Heart right ventricle (tissue), 16 donors: ENCODE measurements at regions not wholly inside any gene's neighbourhood (a gene's known extent, or its start where the extent isn't known, plus 50 kb on each side); places are given as distances from the start of the nearest gene placed in this dataset.

Source experiments
- ATAC-seq, 8 donors: fragments of 200-7000 bp; cut with Tn5 transposase; one replicate each; pipeline ENCODE4 v1.9.1; 2020; ENCODE audit warnings: mild to moderate bottlenecking in 8 of 8, moderate library complexity in 8 of 8, moderate number of reproducible peaks in 1 of 8
- DNase-seq, 2 donors: peaks; one replicate each; pipeline ENCODE4 v3.0.0-alpha.2; 2020
- H3K27ac ChIP-seq, 10 donors: fragments of 200-600 bp; sonication (generic) in 2 of 10; one replicate each; pipeline versions ENCODE4 v1.5.0 to v1.8.0; 2020 to 2022; ENCODE audit warnings: mild to moderate bottlenecking in 3 of 10
- H3K27me3 ChIP-seq, 7 donors: fragments of 200-600 bp; one replicate each; pipeline ENCODE4 v1.8.0; 2021 to 2022; ENCODE audit warnings: mild to moderate bottlenecking in 2 of 7
- H3K36me3 ChIP-seq, 9 donors: fragments of 200-600 bp; sonication (generic) in 1 of 9; one replicate each; pipeline versions ENCODE4 v1.5.0 to v1.8.0; 2020 to 2022; ENCODE audit warnings: mild to moderate bottlenecking in 2 of 9
- H3K4me1 ChIP-seq, 9 donors: fragments of 200-600 bp; sonication (generic) in 1 of 9; one replicate each; pipeline versions ENCODE4 v1.5.0 to v1.8.0; 2020 to 2022; ENCODE audit warnings: mild to moderate bottlenecking in 4 of 9
- H3K4me3 ChIP-seq, 10 donors: fragments of 200-600 bp; sonication (generic) in 2 of 10; one replicate each; pipeline versions ENCODE4 v1.5.0 to v1.8.0; 2020 to 2022; ENCODE audit warnings: mild to moderate bottlenecking in 7 of 10, moderate library complexity in 2 of 10
- H3K9me3 ChIP-seq, 11 donors: fragments of 200-600 bp in 10 of 11; sonication (generic) in 2 of 11; one replicate each; pipeline versions ENCODE4 v1.5.0 to v1.8.0; 2013 to 2022; ENCODE audit warnings: mild to moderate bottlenecking in 2 of 11, control low read depth in 1 of 11, moderate library complexity in 1 of 11
- CTCF ChIP-seq, 9 donors: fragments of 200-600 bp; sonication (generic) in 2 of 9; IDR thresholded peaks; one replicate each; pipeline versions ENCODE4 v1.5.0 to v1.8.0; 2021 to 2022; ENCODE audit warnings: antibody characterized with exemption in 9 of 9, mild to moderate bottlenecking in 5 of 9, moderate library complexity in 1 of 9
- WGBS, 2 donors: extraction: QIAGEN DNeasy Blood & Tissue Kit; methylation state at CpG; one replicate each; pipeline ENCODE4 v1.1.7; 2013; ENCODE audit warnings: inconsistent platforms in 1 of 2; 5-methylcytosine and 5-hydroxymethylcytosine counted together
- intact Hi-C, 10 donors: fragments of 100-400 bp; cut with DNase I; formaldehyde crosslinking; loops; one replicate each; pipeline versions ENCODE4 v1.11.1 to v1.14.2; 2022
- donor health status: Arrhythmogenic right ventricular cardiomyopathy.
- donor health status: ischemic (EF 13 %, LVEDD 7.1; RV severe dilation, severe dysfunction).
- donor health status: healthy with polysubstance abuse.
- donor health status: DM: no; HTN: yes; CAD: no.
- donor health status: DM: no; HTN: no; CAD: no.
- donor health status: ischemic (EF 25% LVEDD 6.9; RV normal size, moderate dysfunction).
- donor health status: ischemic (EF 25% LVEDD 5.7; RV mildly dilated, moderate dysfunction).
- donor health status: healthy.
- donor health status: DM: yes; HTN: yes; CAD: no.
- donor health status: Ischemic cardiomyopathy.
- donor health status: ischemic (EF 35%, LVEDD 5.7; RV mildly dilated, moderate dysfunction).
- donor health status: nonischemic (EF 11% LVEDD 7.7; RV severe dilation, severe dysfunction).
- donor health status: DM: yes; HTN: yes; CAD: no.
- donor health status: PGD.
- donor health status: ischemic (EF 29% LVEDD 5.4; RV normal size, mild dysfunction).
- donor health status: nonischemic (EF 23%, LVEDD 6.1; RV moderate dilation, normal function).

GRCh38 chr5:82850393-82850792 is 226.8 kb downstream of the TMEM167A start:
- intact Hi-C loops, result no loop called here

GRCh38 chr5:82849885-82850284 is 227.3 kb downstream of the TMEM167A start:
- Histone ChIP-seq H3K4me3 (no peak overlapping the region), H3K27me3 (no peaks in the 10 kb centered on the region), H3K36me3 (no peaks in the 10 kb centered on the region), H3K4me1 (no peaks in the 10 kb centered on the region), H3K27ac (no peak overlapping the region), H3K9me3 (no peaks in the 10 kb centered on the region)
- intact Hi-C loops, result no loop called here
- no peak for DNase-seq
- TF ChIP-seq CTCF (IDR thresholded peaks at IDR 0.05), result no peak
- no peak for ATAC-seq

More at GRCh38 chr5:82850393-82850792, 226.8 kb downstream of the TMEM167A start:
- Histone ChIP-seq H3K4me3 (no peak overlapping the region), H3K36me3 (no peaks in the 10 kb centered on the region), H3K27me3 (no peaks in the 10 kb centered on the region), H3K9me3 (no peaks in the 10 kb centered on the region), H3K27ac (no peak overlapping the region), H3K4me1 (no peaks in the 10 kb centered on the region)
- WGBS, 2 donors, result 91 to 97% methylated on average over 2 of the region's 2 CpGs
- DNase-seq, result no peak
- no peak for ATAC-seq
- TF ChIP-seq CTCF (IDR thresholded peaks at IDR 0.05), result no peak

GRCh38 chr5:82847562-82847961 is 229.6 kb downstream of the TMEM167A start:
- 93 to 96% methylated on average over 5 of the region's 5 CpGs for WGBS, 2 donors
- DNase-seq, result no peak
- Histone ChIP-seq H3K9me3 (no peaks in the 10 kb centered on the region), H3K27me3 (no peaks in the 10 kb centered on the region), H3K36me3 (no peaks in the 10 kb centered on the region), H3K27ac (no peak overlapping the region), H3K4me3 (no peak overlapping the region), H3K4me1 (no peaks in the 10 kb centered on the region)
- no peak for TF ChIP-seq CTCF (IDR thresholded peaks at IDR 0.05)
- no peak for ATAC-seq
- intact Hi-C loops, result no loop called here

- ATAC-seq (no peak), DNase-seq (no peak)
- WGBS, 2 donors, result 84 to 92% methylated on average over 3 of the region's 3 CpGs
- Histone ChIP-seq H3K9me3 (peaks cover 0 to 18% (median 0%) of the 10 kb centered on the region in 11 donors), H3K27me3 (no peaks in the 10 kb centered on the region), H3K4me1 (no peaks in the 10 kb centered on the region), H3K4me3 (no peak overlapping the region), H3K27ac (no peak overlapping the region), H3K36me3 (no peaks in the 10 kb centered on the region)
- no peak for TF ChIP-seq CTCF (IDR thresholded peaks at IDR 0.05)
- intact Hi-C loops, result no loop called here
Observed at GRCh38 chr5:82839881-82840280, 237.3 kb downstream of the TMEM167A start.

GRCh38 chr5:82835488-82835887 is 241.7 kb downstream of the TMEM167A start:
- DNase-seq, result no peak
- Histone ChIP-seq H3K27ac (no peak overlapping the region), H3K4me1 (no peaks in the 10 kb centered on the region), H3K9me3 (peaks cover 0 to 11% (median 0%) of the 10 kb centered on the region in 11 donors), H3K4me3 (no peak overlapping the region), H3K27me3 (no peaks in the 10 kb centered on the region), H3K36me3 (no peaks in the 10 kb centered on the region)
- TF ChIP-seq CTCF (IDR thresholded peaks at IDR 0.05), result no peak
- intact Hi-C loops, result no loop called here
- no peak for ATAC-seq
